HEK293T (cell line): ENCODE measurements at regions not wholly inside any gene's neighbourhood (a gene's known extent, or its start where the extent isn't known, plus 50 kb on each side); places are given as distances from the start of the nearest gene placed in this dataset.

Source experiments
- CTCF ChIA-PET: fragments of 350-600 bp; formaldehyde crosslinking; extraction: SDS; loops from one replicate; lab custom pipeline; 2021; ENCODE audit warnings: antibody characterized with exemption, inconsistent platforms; lab: Yijun Ruan, JAX
- POLR2A ChIA-PET: fragments of 350-600 bp; formaldehyde crosslinking; extraction: SDS; loops from one replicate; lab custom pipeline; 2020; ENCODE audit warnings: antibody characterized with exemption, inconsistent platforms; lab: Yijun Ruan, JAX
- DNase-seq: peaks from one replicate; pipeline ENCODE4 v3.0.0; 2012; ENCODE audit warnings: mixed read lengths; ENCODE audit errors: extremely low spot score
- ARNT ChIP-seq: fragments of 450-650 bp; IDR thresholded peaks from 2 replicates; pipeline ENCODE4 v1.6.1; 2017; ENCODE audit warnings: mild to moderate bottlenecking
- BHLHE40 ChIP-seq: fragments of 450-650 bp; IDR thresholded peaks from 2 replicates; pipeline ENCODE4 v1.6.1; 2016; ENCODE audit warnings: mild to moderate bottlenecking, moderate library complexity, borderline replicate concordance
- CTBP1 ChIP-seq: fragments of 450-650 bp; IDR thresholded peaks from 2 replicates; pipeline ENCODE4 v1.6.1; 2016; ENCODE audit warnings: borderline replicate concordance
- ELF4 ChIP-seq: fragments of 450-650 bp; IDR thresholded peaks from 2 replicates; pipeline ENCODE4 v1.6.1; 2017; ENCODE audit warnings: antibody characterized with exemption
- FOXA1 ChIP-seq: fragments of 450-650 bp; IDR thresholded peaks from 2 replicates; pipeline ENCODE4 v1.6.1; 2016; ENCODE audit warnings: mild to moderate bottlenecking
- FOXK2 ChIP-seq: fragments of 450-650 bp; IDR thresholded peaks from 2 replicates; pipeline ENCODE4 v1.6.1; 2016; ENCODE audit warnings: mild to moderate bottlenecking
- FOXM1 ChIP-seq: fragments of 450-650 bp; IDR thresholded peaks from 2 replicates; pipeline ENCODE4 v1.6.1; 2017; ENCODE audit warnings: mild to moderate bottlenecking, borderline replicate concordance
- HDGF ChIP-seq: fragments of 450-650 bp; IDR thresholded peaks from 2 replicates; pipeline ENCODE4 v1.6.1; 2017; ENCODE audit warnings: antibody characterized with exemption, borderline replicate concordance
- L3MBTL2 ChIP-seq: fragments of 450-650 bp; conservative IDR thresholded peaks from 2 replicates; pipeline ENCODE4 v1.6.1; 2016; ENCODE audit warnings: mild to moderate bottlenecking
- LEF1 ChIP-seq: fragments of 450-650 bp; IDR thresholded peaks from 2 replicates; pipeline ENCODE4 v1.6.1; 2017; ENCODE audit warnings: mild to moderate bottlenecking, borderline replicate concordance
- NFRKB ChIP-seq: fragments of 450-650 bp; IDR thresholded peaks from 2 replicates; pipeline ENCODE4 v1.6.1; 2016; ENCODE audit warnings: mild to moderate bottlenecking, moderate library complexity
- SP1 ChIP-seq: fragments of 450-650 bp; IDR thresholded peaks from 2 replicates; pipeline ENCODE4 v1.6.1; 2017
- SUZ12 ChIP-seq: fragments of 450-650 bp; IDR thresholded peaks from 2 replicates; pipeline ENCODE4 v1.6.1; 2016; ENCODE audit warnings: mild to moderate bottlenecking
- TARDBP ChIP-seq: fragments of 450-650 bp; IDR thresholded peaks from 2 replicates; pipeline ENCODE4 v1.6.1; 2016
- ZNF384 ChIP-seq: fragments of 450-650 bp; IDR thresholded peaks from 2 replicates; pipeline ENCODE4 v1.6.1; 2016
- TF ChIP-seq, protein P1 (sequence below): fragments of 450-650 bp; IDR thresholded peaks from 2 replicates; pipeline ENCODE4 v1.6.1; 2016

DNA sequence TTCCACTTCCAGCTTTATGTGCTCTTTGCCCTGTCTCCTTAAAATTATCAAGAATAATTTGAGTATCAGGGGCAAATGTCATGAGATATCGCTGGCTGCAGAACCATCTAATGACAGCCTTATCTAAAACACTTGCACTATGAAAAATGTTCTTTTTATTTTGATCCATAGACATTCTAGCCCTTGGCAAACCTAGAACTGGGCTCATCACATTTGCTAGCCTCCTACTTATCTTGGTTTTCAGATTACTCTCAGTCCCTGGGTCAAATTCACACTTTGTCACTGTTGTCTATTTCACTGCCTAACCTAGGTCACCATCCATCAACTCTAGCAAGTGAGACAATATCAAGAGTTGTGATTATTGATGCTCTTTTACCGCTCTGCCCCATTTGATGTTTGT is 59.9 kb upstream of the IPO9 start:
- no peak for DNase-seq
- TF ChIP-seq CTBP1 (no peak), SUZ12 (no peak), HDGF (no peak), ZNF384 (no peak), FOXK2 (no peak), NFRKB (no peak), BHLHE40 (no peak)
- ChIA-PET POLR2A (no interaction called here), CTCF (interaction anchor here (0.5 to 1.5 kb wide), 3 partner anchors 59 to 614 kb away, joined by 3 to 5 read pairs (median 3); no protein-coding TSS in a partner anchor)

DNA sequence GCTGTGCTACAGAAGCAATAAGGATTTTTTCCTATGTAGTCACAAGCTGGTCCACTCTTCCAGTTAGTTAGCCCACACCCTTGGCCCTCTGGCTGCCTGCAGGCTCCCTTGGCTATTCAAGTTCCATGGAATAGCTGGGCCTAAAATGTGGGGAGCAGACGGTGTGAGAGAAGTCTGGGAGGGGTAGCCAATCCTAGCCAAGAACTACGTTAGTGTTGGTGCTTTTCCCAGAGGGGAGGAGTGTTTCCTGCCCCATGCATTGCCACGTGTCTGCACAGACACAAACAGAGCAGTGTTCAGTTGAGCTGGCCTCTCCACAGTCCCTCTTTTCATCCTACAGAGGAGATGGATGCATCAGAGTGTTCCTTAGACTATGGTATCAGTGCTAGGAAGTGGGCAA is 59.0 kb upstream of the IPO9 start:
- DNase-seq = no peak
- TF ChIP-seq ELF4 = no peak
- no peak for TF ChIP-seq LEF1
- no peak for TF ChIP-seq NFRKB
- TF ChIP-seq FOXM1 = no peak
- no peak for TF ChIP-seq CTBP1
- CTCF ChIA-PET = interaction anchor here (1.5 kb wide), 1 partner anchor 60 kb away, joined by 3 read pairs; no protein-coding TSS in a partner anchor
- POLR2A ChIA-PET = no interaction called here

DNA sequence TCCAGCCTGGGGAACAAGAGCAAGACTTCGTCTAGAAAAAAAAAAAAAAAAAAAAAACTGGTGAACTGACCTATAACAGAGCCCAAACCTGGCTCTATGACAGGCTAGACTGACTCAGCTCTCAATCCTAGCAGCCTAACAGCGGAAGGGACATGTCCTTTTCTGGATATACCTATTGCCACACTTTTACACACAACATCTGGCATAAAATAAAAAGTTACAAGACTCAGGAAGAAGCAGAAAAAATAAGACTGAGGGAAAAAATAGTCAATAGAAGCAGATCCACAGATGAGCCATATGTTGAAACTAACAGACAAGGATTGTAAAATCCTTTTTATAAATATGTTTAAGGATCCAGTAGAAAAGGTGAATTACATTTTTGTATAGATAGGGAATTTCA is 57.5 kb upstream of the IPO9 start:
- ChIA-PET CTCF (interaction anchor here (0.6 kb wide), 1 partner anchor 383 kb away, joined by 4 read pairs; no protein-coding TSS in a partner anchor), POLR2A (no interaction called here)
- DNase-seq = no peak
- TF ChIP-seq L3MBTL2 = no peak
- no peak for TF ChIP-seq ELF4
- TF ChIP-seq NFRKB = no peak
- TF ChIP-seq, protein P1, sequence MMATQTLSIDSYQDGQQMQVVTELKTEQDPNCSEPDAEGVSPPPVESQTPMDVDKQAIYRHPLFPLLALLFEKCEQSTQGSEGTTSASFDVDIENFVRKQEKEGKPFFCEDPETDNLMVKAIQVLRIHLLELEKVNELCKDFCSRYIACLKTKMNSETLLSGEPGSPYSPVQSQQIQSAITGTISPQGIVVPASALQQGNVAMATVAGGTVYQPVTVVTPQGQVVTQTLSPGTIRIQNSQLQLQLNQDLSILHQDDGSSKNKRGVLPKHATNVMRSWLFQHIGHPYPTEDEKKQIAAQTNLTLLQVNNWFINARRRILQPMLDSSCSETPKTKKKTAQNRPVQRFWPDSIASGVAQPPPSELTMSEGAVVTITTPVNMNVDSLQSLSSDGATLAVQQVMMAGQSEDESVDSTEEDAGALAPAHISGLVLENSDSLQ = no peak
- TF ChIP-seq SP1 = no peak
- TF ChIP-seq FOXK2 = no peak

DNA sequence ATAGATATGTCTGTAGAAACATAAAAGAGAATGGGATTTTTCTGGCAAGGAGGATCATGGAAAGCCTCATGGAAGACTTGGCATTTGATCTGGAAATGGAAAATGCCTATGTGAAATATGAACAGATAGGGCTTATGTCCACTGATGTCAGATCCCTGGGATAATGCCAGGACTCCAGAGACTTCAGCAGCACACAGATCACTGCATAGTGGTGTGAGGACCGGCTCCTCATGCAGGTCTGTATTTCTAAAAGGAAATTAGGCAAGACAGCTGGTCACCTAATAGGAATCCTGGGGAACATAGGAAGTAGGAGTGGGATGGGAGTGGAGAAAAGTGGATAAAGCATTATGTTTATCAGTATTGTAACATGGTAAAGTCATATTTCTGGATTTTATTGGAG is 56.8 kb upstream of the IPO9 start:
- TF ChIP-seq FOXA1 = no peak
- TF ChIP-seq FOXK2 = no peak
- no peak for TF ChIP-seq HDGF
- TF ChIP-seq ZNF384 = no peak
- no peak for TF ChIP-seq BHLHE40
- TF ChIP-seq L3MBTL2 = no peak
- TF ChIP-seq SUZ12 = no peak
- TF ChIP-seq FOXM1 = no peak
- TF ChIP-seq LEF1 = no peak
- no peak for TF ChIP-seq SP1
- ChIA-PET POLR2A (no interaction called here), CTCF (no interaction called here)
- DNase-seq = no peak

DNA sequence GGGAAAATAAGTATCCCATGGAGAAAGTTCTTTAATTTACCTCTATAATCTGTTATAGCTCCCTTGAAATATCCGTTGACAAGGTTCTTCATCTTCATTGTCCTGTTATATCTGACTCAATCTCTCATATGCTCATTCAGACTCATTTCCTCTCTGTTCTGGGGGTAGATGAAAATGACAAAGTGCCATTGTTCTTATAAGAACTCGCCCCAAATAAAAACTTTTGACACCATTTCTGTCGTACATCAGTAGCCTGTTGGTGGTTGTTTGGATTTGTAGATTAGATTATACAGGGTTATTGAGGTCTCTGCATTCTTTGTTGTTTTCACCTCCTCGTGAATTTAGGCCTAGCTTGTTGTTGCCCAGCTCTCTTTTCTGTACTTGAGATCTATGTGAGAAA is 55.2 kb upstream of the IPO9 start:
- CTCF ChIA-PET = interaction anchor here (0.7 kb wide), 1 partner anchor 214 kb away, joined by 4 read pairs; no protein-coding TSS in a partner anchor
- POLR2A ChIA-PET = interaction anchor here (0.6 kb wide), 1 partner anchor 47 kb away, joined by 3 read pairs; no protein-coding TSS in a partner anchor
- TF ChIP-seq SUZ12 (no peak), TARDBP (no peak), FOXM1 (no peak), ZNF384 (no peak), ELF4 (no peak), FOXA1 (no peak), LEF1 (no peak), SP1 (no peak), NFRKB (no peak), ARNT (no peak), L3MBTL2 (no peak), HDGF (no peak), BHLHE40 (no peak), CTBP1 (no peak), FOXK2 (no peak)
- TF ChIP-seq, protein P1 = no peak
- no peak for DNase-seq

DNA sequence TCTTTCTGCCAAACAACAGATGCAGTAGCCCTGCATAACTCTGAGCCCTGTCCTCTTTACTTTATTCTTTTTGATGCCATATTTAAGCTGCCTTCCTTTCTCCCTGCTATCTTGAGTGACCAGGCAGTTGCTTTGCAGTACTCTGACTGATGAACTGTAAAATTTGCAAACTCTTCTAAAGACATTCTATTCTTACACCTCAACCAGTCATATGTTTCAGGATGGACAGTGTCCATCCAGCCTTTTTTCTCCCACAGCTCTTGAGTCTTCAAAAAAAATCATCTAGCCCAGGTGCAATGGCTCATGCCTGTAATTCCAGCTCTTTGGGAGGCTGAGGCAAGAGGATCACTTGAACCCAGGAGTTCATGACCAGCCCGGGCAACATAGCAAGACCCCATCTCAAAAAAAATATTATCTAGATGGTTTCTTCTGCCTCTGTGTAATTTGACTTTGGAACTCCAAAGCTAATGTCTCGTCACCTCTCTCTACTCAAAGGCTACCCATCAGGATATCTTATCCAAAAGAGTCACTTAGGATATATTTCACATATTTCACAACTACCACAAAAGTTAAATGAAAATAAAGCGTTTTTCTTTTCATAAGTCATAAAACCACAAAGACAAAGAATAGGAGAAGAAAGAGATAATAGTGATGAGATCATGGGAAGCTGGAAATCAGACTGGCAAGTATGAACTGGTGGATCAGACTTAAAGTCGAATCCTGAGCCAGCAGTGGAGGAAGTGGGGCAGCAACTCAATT is 54.6 kb upstream of the IPO9 start:
- TF ChIP-seq ARNT (no peak), SUZ12 (no peak), FOXA1 (no peak), CTBP1 (no peak)
- TF ChIP-seq, protein P1 = no peak
- DNase-seq = no peak
- POLR2A ChIA-PET = no interaction called here
- CTCF ChIA-PET = interaction anchor here (0.7 to 1.1 kb wide), 3 partner anchors 19 to 215 kb away, joined by 3 to 4 read pairs (median 4); no protein-coding TSS in a partner anchor

DNA sequence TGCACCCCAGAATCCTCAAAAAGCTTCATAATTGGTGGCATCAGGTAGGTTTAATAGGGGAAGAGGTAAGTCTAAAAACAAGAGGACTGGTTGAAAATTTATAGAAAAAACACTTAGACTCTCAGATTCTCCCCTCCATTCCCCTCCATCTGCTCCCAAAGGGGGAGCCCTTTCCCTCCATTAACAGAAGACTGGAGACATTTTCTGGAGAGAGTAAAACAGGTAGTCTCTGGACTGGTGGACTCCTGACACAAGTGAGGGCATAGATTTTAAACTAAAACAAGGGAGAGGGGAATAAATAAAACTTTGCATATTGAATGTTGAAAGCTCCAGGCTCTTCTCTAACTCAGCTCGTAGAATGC is 54.0 kb upstream of the IPO9 start:
- ChIA-PET POLR2A (no interaction called here), CTCF (interaction anchor here (1.1 kb wide), 1 partner anchor 18 kb away, joined by 3 read pairs; no protein-coding TSS in a partner anchor)
- TF ChIP-seq ELF4 (no peak), LEF1 (no peak), L3MBTL2 (no peak), HDGF (no peak), NFRKB (no peak), ARNT (no peak), SP1 (no peak), FOXA1 (no peak), BHLHE40 (no peak), CTBP1 (no peak), SUZ12 (no peak), FOXM1 (no peak), TARDBP (no peak), ZNF384 (no peak), FOXK2 (no peak)
- TF ChIP-seq, protein P1 = no peak

More for the DNA sequence above, 54.0 kb upstream of the IPO9 start:
- DNase-seq = no peak
